Epithelial cell of proximal tubule (primary cell): ENCODE measurements at regions not wholly inside any gene's neighbourhood (a gene's known extent, or its start where the extent isn't known, plus 50 kb on each side); places are given as distances from the start of the nearest gene placed in this dataset.
A peak's percentile ranks its signal among the peaks of the same experiment; 100 is the strongest.

Experiments
- DNase-seq: peaks from one replicate; pipeline ENCODE4 v3.0.0-alpha.2; 2011; ENCODE audit warnings: low read depth
- H3K4me3 ChIP-seq: 2 replicates; pipeline ENCODE4 v1.5.1; 2011; ENCODE audit warnings: low read depth, mild to moderate bottlenecking, low read length
- TF ChIP-seq, protein P1 (sequence below): conservative IDR thresholded peaks from 2 replicates; pipeline ENCODE4 v1.5.1; 2012; ENCODE audit warnings: low read depth, mild to moderate bottlenecking, low read length

DNA sequence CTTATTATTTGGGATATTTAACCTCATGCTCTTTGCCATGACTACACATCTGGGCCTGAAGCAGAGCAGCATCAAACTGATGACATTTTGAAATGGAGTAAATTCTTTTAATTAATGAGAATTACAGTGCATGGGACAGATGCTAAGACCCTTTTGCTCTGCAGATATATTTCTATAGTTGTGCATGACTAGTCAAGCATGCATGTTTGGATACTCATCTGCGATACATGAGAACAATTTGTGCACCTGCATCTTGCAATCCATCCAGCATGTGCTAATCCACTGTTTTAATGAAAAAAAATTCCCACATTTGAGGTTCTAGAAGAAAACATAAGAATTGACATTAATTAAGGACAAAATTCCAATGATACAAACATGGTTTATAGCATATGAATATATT, 1047.6 kb upstream of the ACO1 start:
- no peak for DNase-seq
- TF ChIP-seq, protein P1, sequence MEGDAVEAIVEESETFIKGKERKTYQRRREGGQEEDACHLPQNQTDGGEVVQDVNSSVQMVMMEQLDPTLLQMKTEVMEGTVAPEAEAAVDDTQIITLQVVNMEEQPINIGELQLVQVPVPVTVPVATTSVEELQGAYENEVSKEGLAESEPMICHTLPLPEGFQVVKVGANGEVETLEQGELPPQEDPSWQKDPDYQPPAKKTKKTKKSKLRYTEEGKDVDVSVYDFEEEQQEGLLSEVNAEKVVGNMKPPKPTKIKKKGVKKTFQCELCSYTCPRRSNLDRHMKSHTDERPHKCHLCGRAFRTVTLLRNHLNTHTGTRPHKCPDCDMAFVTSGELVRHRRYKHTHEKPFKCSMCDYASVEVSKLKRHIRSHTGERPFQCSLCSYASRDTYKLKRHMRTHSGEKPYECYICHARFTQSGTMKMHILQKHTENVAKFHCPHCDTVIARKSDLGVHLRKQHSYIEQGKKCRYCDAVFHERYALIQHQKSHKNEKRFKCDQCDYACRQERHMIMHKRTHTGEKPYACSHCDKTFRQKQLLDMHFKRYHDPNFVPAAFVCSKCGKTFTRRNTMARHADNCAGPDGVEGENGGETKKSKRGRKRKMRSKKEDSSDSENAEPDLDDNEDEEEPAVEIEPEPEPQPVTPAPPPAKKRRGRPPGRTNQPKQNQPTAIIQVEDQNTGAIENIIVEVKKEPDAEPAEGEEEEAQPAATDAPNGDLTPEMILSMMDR = no peak
- no peak overlapping the region for H3K4me3 ChIP-seq

DNA sequence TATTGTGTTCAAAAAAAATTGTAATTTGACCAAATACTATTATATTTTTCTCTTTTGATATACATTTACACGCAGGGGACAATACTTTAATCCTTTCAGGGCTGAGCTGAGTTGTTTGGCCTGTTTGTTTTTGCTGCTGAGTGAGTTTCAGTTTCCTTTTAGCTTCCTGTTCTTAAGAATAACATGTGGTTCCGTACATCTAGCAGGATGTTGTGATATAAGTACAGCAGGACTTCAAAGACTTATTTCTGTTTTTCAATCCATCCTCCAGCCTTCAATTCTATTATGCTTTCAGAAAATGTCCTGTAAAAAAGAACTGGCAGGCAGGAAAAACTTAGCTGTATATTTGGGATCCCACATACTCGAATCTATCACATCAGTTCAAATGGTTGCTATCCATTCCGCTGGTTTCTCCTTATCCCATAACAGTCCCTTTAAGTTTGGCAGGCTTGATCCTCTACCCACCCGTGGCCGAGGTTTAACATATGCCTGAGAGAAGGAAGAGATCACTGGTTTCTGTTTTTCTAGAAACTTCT, 1037.3 kb upstream of the ACO1 start:
- peak overlapping the region; percentile 20 for H3K4me3 ChIP-seq
- TF ChIP-seq, protein P1 = no peak
- DNase-seq = no peak

DNA sequence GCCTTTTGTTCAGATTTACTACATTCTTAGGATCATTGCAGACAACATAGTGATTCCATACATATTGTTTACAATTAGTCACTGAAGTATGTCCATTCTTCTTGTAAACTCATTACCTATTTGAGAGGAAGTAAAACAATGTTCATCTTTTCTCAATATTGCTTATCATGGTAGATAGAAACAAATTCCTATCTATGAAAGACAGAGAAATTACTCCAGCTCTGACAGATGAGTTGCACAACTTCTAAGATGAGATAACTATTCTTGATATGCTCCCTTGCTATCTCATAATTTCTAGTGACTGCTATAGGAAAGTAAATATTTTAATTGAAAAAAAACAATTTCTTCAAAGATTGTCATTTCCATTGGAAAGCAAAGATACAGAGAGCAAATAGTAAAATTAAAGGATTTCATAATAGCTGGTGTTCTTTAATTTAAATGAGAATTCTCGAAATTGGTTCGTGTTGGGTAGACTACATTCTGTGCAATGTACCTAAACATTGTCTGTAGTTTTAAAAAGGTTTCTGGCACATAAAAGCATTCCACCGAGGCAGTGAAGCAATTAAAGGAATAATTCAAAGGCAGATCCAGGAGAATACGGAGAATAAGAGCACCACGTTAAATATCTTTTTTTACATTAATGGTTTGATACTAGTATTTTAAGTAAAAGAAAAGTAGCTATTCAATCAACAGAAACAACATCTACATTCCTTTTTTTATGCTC, 1029.1 kb upstream of the ACO1 start:
- no peak overlapping the region for H3K4me3 ChIP-seq
- no peak for DNase-seq
- TF ChIP-seq, protein P1 = no peak

DNA sequence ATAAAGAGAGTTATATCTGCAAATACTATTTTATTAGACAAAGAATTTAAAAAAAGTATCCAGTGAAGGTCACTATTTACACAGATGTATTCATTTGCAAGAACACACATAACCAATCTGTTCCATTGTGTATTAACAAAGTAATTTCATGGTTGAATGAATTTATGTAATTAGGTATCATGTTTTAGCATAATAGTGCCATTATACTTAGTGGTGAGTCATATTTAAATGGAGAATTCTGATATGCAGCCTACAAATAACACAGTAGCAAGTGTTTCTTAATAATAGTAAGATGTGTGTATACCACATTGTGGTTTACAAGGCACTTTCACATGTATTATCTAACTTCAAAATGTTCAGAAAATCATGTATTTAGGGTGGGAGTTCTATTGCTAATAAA, 1028.5 kb upstream of the ACO1 start:
- no peak overlapping the region for H3K4me3 ChIP-seq
- TF ChIP-seq, protein P1 = no peak
- no peak for DNase-seq

DNA sequence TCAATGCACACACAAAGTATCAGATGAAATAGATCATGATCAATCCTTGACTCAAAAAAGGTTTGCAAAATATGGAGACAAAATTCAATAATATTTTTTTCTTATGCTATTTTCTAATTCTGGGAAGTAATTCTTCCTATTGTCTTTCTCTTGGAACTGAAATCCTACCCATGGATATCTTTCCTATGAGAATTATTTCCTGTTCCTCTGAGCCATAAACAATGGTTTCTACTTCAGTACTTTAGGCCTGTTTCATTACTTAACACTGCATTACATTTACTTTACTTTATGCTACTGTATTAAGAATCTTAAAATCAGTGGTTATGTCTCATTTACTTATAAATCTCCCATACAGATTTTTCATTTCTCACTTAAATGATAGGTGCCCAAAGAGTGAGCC, 1025.4 kb upstream of the ACO1 start:
- no peak overlapping the region for H3K4me3 ChIP-seq
- no peak for DNase-seq
- TF ChIP-seq, protein P1 = no peak

DNA sequence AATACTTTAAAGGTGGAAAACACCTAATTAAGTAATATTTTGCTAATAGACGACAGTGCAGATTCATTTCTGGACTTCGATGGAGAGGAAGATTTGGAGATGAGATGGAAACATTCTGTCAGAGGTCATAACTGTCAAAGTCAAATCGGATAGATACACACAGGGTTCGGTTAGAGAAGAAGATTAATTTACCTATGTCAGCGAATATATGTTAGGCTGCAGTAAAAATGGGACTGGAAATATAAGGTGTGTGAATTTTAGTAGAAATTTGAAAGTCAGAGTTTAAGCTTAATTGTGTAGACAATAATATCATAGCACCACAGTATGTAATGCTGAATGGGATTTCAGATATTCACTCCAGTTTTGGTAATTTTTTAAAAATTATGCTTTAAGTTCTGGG, 1020.3 kb upstream of the ACO1 start:
- TF ChIP-seq, protein P1 = no peak
- H3K4me3 ChIP-seq = no peak overlapping the region
- no peak for DNase-seq
